ENCODE measurements at regions not wholly inside any gene's neighbourhood (a gene's known extent, or its start where the extent isn't known, plus 50 kb on each side); places are given as distances from the start of the nearest gene placed in this dataset.
"Not testable (repeated sequence)": the region's sequence is repeated elsewhere in the genome, so short reads cannot be mapped to it uniquely, and the experiment has no call there.

- not testable (repeated sequence) for H3K36me3 Mint-ChIP-seq; H3K27me3 Mint-ChIP-seq (ENCODE audit: low read depth in 3 of 3)
- H3K27ac Mint-ChIP-seq, result peak overlapping the region in 2 of 6 donors; percentile 12 to 42
- peak overlapping the region in 3 of 5 donors; percentile 3 to 44 (median 28) for H3K4me3 Mint-ChIP-seq
- peak; percentile 5 to 60 (median 8) for DNase-seq
- peaks cover 4 to 20% (median 15%) of the 10 kb centered on the region in 6 donors for H3K9me3 Mint-ChIP-seq
- H3K4me1 Mint-ChIP-seq, result peaks cover 6 to 56% of the 10 kb centered on the region in 2 donors
These were observed 579.2 kb downstream of the GBE1 start for GRCh38 chr3:81182086-81182875.

- Mint-ChIP-seq H3K27me3 (ENCODE audit: low read depth in 3 of 3) (peaks cover 0 to 2% (median 0%) of the 10 kb centered on the region in 3 donors), H3K4me1 (peaks cover 0 to 2% of the 10 kb centered on the region in 2 donors), H3K36me3 (no peaks in the 10 kb centered on the region), H3K4me3 (peak overlapping the region in 1 of 5 donors; percentile 14), H3K27ac (no peak overlapping the region), H3K9me3 (peaks cover 0 to 25% (median 8%) of the 10 kb centered on the region in 6 donors)
- DNase-seq, result no peak
These were observed 587.9 kb downstream of the GBE1 start for GRCh38 chr3:81173514-81173913.

GRCh38 chr3:81170298-81170697, 591.1 kb downstream of the GBE1 start:
- peaks cover 0 to 2% of the 10 kb centered on the region in 2 donors for H3K4me1 Mint-ChIP-seq
- no peak for DNase-seq
- H3K9me3 Mint-ChIP-seq, result peaks cover 0 to 50% (median 16%) of the 10 kb centered on the region in 6 donors
- H3K27me3 Mint-ChIP-seq (ENCODE audit: low read depth in 3 of 3), result peaks cover 0 to 2% (median 0%) of the 10 kb centered on the region in 3 donors
- H3K36me3 Mint-ChIP-seq, result peaks cover 0 to 3% (median 0%) of the 10 kb centered on the region in 3 donors
- no peak overlapping the region for H3K27ac Mint-ChIP-seq
- H3K4me3 Mint-ChIP-seq, result no peak overlapping the region

- Mint-ChIP-seq H3K4me1 (no peaks in the 10 kb centered on the region), H3K36me3 (peaks cover 0 to 3% (median 0%) of the 10 kb centered on the region in 3 donors), H3K27ac (no peak overlapping the region), H3K9me3 (peaks cover 7 to 56% (median 18%) of the 10 kb centered on the region in 6 donors), H3K4me3 (no peak overlapping the region), H3K27me3 (ENCODE audit: low read depth in 3 of 3) (peaks cover 0 to 2% (median 0%) of the 10 kb centered on the region in 3 donors)
- DNase-seq, result no peak
These were observed 596.6 kb downstream of the GBE1 start for GRCh38 chr3:81164806-81165205.

GRCh38 chr3:81161851-81162250, 599.6 kb downstream of the GBE1 start:
- H3K27ac Mint-ChIP-seq, result no peak overlapping the region
- DNase-seq, result no peak
- H3K4me1 Mint-ChIP-seq, result no peaks in the 10 kb centered on the region
- peaks cover 5 to 39% (median 15%) of the 10 kb centered on the region in 6 donors for H3K9me3 Mint-ChIP-seq
- H3K36me3 Mint-ChIP-seq, result no peaks in the 10 kb centered on the region
- H3K27me3 Mint-ChIP-seq (ENCODE audit: low read depth in 3 of 3), result no peaks in the 10 kb centered on the region
- no peak overlapping the region for H3K4me3 Mint-ChIP-seq

GRCh38 chr3:81161100-81161499, 600.3 kb downstream of the GBE1 start:
- peaks cover 0 to 3% (median 0%) of the 10 kb centered on the region in 3 donors for H3K36me3 Mint-ChIP-seq

GRCh38 chr3:81154611-81155143, 606.8 kb downstream of the GBE1 start:
- Mint-ChIP-seq H3K36me3 (peaks cover 0 to 4% (median 0%) of the 10 kb centered on the region in 3 donors), H3K27ac (no peak overlapping the region), H3K4me1 (no peaks in the 10 kb centered on the region), H3K4me3 (no peak overlapping the region), H3K27me3 (ENCODE audit: low read depth in 3 of 3) (no peaks in the 10 kb centered on the region), H3K9me3 (peaks cover 5 to 54% (median 29%) of the 10 kb centered on the region in 6 donors)
- DNase-seq, result no peak

More at GRCh38 chr3:81161100-81161499, 600.3 kb downstream of the GBE1 start:
- Mint-ChIP-seq H3K27ac (no peak overlapping the region), H3K4me3 (no peak overlapping the region), H3K9me3 (peaks cover 8 to 42% (median 20%) of the 10 kb centered on the region in 6 donors), H3K27me3 (ENCODE audit: low read depth in 3 of 3) (no peaks in the 10 kb centered on the region), H3K4me1 (no peaks in the 10 kb centered on the region)
- no peak for DNase-seq

- Mint-ChIP-seq H3K27ac (no peak overlapping the region), H3K4me3 (no peak overlapping the region), H3K9me3 (peaks cover 3 to 48% (median 26%) of the 10 kb centered on the region in 6 donors), H3K4me1 (no peaks in the 10 kb centered on the region), H3K36me3 (peaks cover 0 to 4% (median 0%) of the 10 kb centered on the region in 3 donors), H3K27me3 (ENCODE audit: low read depth in 3 of 3) (no peaks in the 10 kb centered on the region)
- no peak for DNase-seq
These were observed 609.3 kb downstream of the GBE1 start for GRCh38 chr3:81152156-81152555.

- Mint-ChIP-seq H3K27ac (no peak overlapping the region), H3K4me1 (no peaks in the 10 kb centered on the region), H3K27me3 (ENCODE audit: low read depth in 3 of 3) (peaks cover 0 to 1% (median 0%) of the 10 kb centered on the region in 3 donors), H3K36me3 (no peaks in the 10 kb centered on the region), H3K4me3 (no peak overlapping the region), H3K9me3 (peaks cover 2 to 34% (median 18%) of the 10 kb centered on the region in 6 donors)
- no peak for DNase-seq
These were observed 628.5 kb downstream of the GBE1 start for GRCh38 chr3:81132995-81133394.

- Mint-ChIP-seq H3K4me1 (no peaks in the 10 kb centered on the region), H3K9me3 (peaks cover 4 to 50% (median 13%) of the 10 kb centered on the region in 6 donors), H3K27ac (no peak overlapping the region), H3K4me3 (no peak overlapping the region), H3K27me3 (ENCODE audit: low read depth in 3 of 3) (no peaks in the 10 kb centered on the region), H3K36me3 (no peaks in the 10 kb centered on the region)
- DNase-seq, result no peak
These were observed 655.5 kb downstream of the GBE1 start for GRCh38 chr3:81105789-81106488.

- Mint-ChIP-seq H3K4me3 (no peak overlapping the region), H3K27ac (no peak overlapping the region), H3K36me3 (no peaks in the 10 kb centered on the region), H3K27me3 (ENCODE audit: low read depth in 3 of 3) (peaks cover 0 to 2% (median 0%) of the 10 kb centered on the region in 3 donors), H3K4me1 (no peaks in the 10 kb centered on the region), H3K9me3 (peaks cover 6 to 57% (median 15%) of the 10 kb centered on the region in 6 donors)
- DNase-seq, result no peak
These were observed 656.2 kb downstream of the GBE1 start for GRCh38 chr3:81105206-81105605.

GRCh38 chr3:81097889-81098288, 663.6 kb downstream of the GBE1 start:
- H3K27ac Mint-ChIP-seq, result no peak overlapping the region
- no peak for DNase-seq
- peaks cover 0 to 2% (median 0%) of the 10 kb centered on the region in 3 donors for H3K27me3 Mint-ChIP-seq (ENCODE audit: low read depth in 3 of 3)
- peaks cover 3 to 39% (median 15%) of the 10 kb centered on the region in 6 donors for H3K9me3 Mint-ChIP-seq
- H3K36me3 Mint-ChIP-seq, result no peaks in the 10 kb centered on the region
- H3K4me1 Mint-ChIP-seq, result no peaks in the 10 kb centered on the region
- H3K4me3 Mint-ChIP-seq, result no peak overlapping the region

- H3K4me1 Mint-ChIP-seq, result no peaks in the 10 kb centered on the region
- no peak overlapping the region for H3K27ac Mint-ChIP-seq
- H3K9me3 Mint-ChIP-seq, result peaks cover 6 to 46% (median 20%) of the 10 kb centered on the region in 6 donors
- H3K27me3 Mint-ChIP-seq (ENCODE audit: low read depth in 3 of 3), result peaks cover 0 to 2% (median 0%) of the 10 kb centered on the region in 3 donors
- DNase-seq, result no peak
- no peak overlapping the region for H3K4me3 Mint-ChIP-seq
- no peaks in the 10 kb centered on the region for H3K36me3 Mint-ChIP-seq
These were observed 665.5 kb downstream of the GBE1 start for GRCh38 chr3:81095956-81096355.

GRCh38 chr3:81094986-81095385, 666.5 kb downstream of the GBE1 start:
- H3K4me3 Mint-ChIP-seq, result no peak overlapping the region

More at GRCh38 chr3:81094986-81095385, 666.5 kb downstream of the GBE1 start:
- no peaks in the 10 kb centered on the region for H3K27me3 Mint-ChIP-seq (ENCODE audit: low read depth in 3 of 3)
- H3K4me1 Mint-ChIP-seq, result no peaks in the 10 kb centered on the region
- no peaks in the 10 kb centered on the region for H3K36me3 Mint-ChIP-seq
- H3K9me3 Mint-ChIP-seq, result peaks cover 3 to 44% (median 19%) of the 10 kb centered on the region in 6 donors
- DNase-seq, result no peak
- H3K27ac Mint-ChIP-seq, result no peak overlapping the region
